IPS-20b (cell line): ENCODE measurements at regions not wholly inside any gene's neighbourhood (a gene's known extent, or its start where the extent isn't known, plus 50 kb on each side); places are given as distances from the start of the nearest gene placed in this dataset.

Experiments used
- H3K27ac ChIP-seq: one replicate; pipeline ENCODE4 v1.5.1; 2013; ENCODE audit warnings: low read length
- H3K27me3 ChIP-seq: 2 replicates; pipeline ENCODE4 v1.6.1; 2013; ENCODE audit warnings: mild to moderate bottlenecking, low read length, inconsistent platforms; ENCODE audit not compliant: insufficient read depth
- H3K36me3 ChIP-seq: 2 replicates; pipeline ENCODE4 v1.6.1; 2013; ENCODE audit warnings: low read depth, mild to moderate bottlenecking, inconsistent platforms, low read length, moderate library complexity; ENCODE audit not compliant: insufficient read depth
- H3K4me1 ChIP-seq: 2 replicates; pipeline ENCODE4 v1.6.1; 2013; ENCODE audit warnings: mild to moderate bottlenecking, control low read depth, inconsistent platforms, low read length, moderate library complexity; ENCODE audit not compliant: insufficient read depth
- H3K4me3 ChIP-seq: 2 replicates; pipeline ENCODE4 v1.5.1; 2013; ENCODE audit warnings: mild to moderate bottlenecking, low read length, inconsistent platforms
- H3K9ac ChIP-seq: 2 replicates; pipeline ENCODE4 v1.6.1; 2013; ENCODE audit warnings: low read depth, mild to moderate bottlenecking, inconsistent platforms, low read length, moderate library complexity
- H3K9me3 ChIP-seq: 2 replicates; pipeline ENCODE4 v1.6.1; 2013; ENCODE audit warnings: mild to moderate bottlenecking, low read depth, low read length, inconsistent platforms; ENCODE audit not compliant: insufficient read depth

GRCh38 chr20:17882065-17882833 is 86.3 kb downstream of the SNX5 start:
- Histone ChIP-seq H3K4me3 (no peak overlapping the region), H3K9me3 (no peaks in the 10 kb centered on the region), H3K27ac (no peak overlapping the region), H3K36me3 (no peaks in the 10 kb centered on the region), H3K9ac (no peak overlapping the region), H3K4me1 (peaks cover 9% of the 10 kb centered on the region; the same call in 1 of the 2 replicates), H3K27me3 (no peaks in the 10 kb centered on the region)

GRCh38 chr20:17881741-17882064 is 86.9 kb downstream of the SNX5 start:
- Histone ChIP-seq H3K9me3 (no peaks in the 10 kb centered on the region), H3K4me1 (peaks cover 9% of the 10 kb centered on the region; the same call in 1 of the 2 replicates), H3K4me3 (no peak overlapping the region), H3K36me3 (no peaks in the 10 kb centered on the region), H3K27me3 (no peaks in the 10 kb centered on the region), H3K27ac (no peak overlapping the region), H3K9ac (no peak overlapping the region)

GRCh38 chr20:17878912-17879602 is 89.5 kb downstream of the SNX5 start:
- Histone ChIP-seq H3K9me3 (no peaks in the 10 kb centered on the region), H3K27ac (no peak overlapping the region), H3K4me3 (no peak overlapping the region)

GRCh38 chr20:17878069-17878911 is 90.3 kb downstream of the SNX5 start:
- H3K4me3 ChIP-seq: no peak overlapping the region

More at GRCh38 chr20:17878912-17879602, 89.5 kb downstream of the SNX5 start:
- no peak overlapping the region for H3K9ac ChIP-seq
- no peaks in the 10 kb centered on the region for H3K27me3 ChIP-seq
- H3K36me3 ChIP-seq: no peaks in the 10 kb centered on the region
- H3K4me1 ChIP-seq: peaks cover 16% of the 10 kb centered on the region; the same call in 1 of the 2 replicates

DNA sequence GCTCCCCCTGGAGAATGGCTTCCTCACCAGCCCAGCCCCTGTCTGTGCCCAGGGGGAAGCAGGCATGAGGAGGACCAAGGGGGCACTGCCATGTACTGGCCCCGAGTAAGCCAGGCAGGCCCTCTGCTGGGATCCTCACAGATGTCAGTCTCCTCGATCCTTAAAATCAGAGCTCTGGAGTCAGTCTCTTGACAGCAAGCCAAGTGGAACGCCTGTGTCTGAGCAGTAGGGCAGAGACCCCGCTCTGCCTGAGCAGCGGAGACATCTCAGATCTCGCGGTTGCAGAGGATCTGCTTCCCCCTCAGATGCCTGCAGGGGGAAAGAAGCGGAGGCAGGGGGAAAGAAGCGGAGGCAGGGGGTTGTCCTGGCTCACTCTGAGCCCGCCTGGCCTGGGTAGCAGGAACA is 92.6 kb downstream of the SNX5 start:
- Histone ChIP-seq H3K9me3 (no peaks in the 10 kb centered on the region), H3K27me3 (no peaks in the 10 kb centered on the region), H3K4me3 (no peak overlapping the region), H3K4me1 (peaks cover 26% of the 10 kb centered on the region; the same call in 1 of the 2 replicates), H3K9ac (no peak overlapping the region), H3K27ac (no peak overlapping the region), H3K36me3 (no peaks in the 10 kb centered on the region)

More at GRCh38 chr20:17878069-17878911, 90.3 kb downstream of the SNX5 start:
- Histone ChIP-seq H3K9me3 (no peaks in the 10 kb centered on the region), H3K27ac (no peak overlapping the region), H3K4me1 (peaks cover 17% of the 10 kb centered on the region; the same call in 1 of the 2 replicates), H3K27me3 (no peaks in the 10 kb centered on the region), H3K9ac (no peak overlapping the region), H3K36me3 (no peaks in the 10 kb centered on the region)

DNA sequence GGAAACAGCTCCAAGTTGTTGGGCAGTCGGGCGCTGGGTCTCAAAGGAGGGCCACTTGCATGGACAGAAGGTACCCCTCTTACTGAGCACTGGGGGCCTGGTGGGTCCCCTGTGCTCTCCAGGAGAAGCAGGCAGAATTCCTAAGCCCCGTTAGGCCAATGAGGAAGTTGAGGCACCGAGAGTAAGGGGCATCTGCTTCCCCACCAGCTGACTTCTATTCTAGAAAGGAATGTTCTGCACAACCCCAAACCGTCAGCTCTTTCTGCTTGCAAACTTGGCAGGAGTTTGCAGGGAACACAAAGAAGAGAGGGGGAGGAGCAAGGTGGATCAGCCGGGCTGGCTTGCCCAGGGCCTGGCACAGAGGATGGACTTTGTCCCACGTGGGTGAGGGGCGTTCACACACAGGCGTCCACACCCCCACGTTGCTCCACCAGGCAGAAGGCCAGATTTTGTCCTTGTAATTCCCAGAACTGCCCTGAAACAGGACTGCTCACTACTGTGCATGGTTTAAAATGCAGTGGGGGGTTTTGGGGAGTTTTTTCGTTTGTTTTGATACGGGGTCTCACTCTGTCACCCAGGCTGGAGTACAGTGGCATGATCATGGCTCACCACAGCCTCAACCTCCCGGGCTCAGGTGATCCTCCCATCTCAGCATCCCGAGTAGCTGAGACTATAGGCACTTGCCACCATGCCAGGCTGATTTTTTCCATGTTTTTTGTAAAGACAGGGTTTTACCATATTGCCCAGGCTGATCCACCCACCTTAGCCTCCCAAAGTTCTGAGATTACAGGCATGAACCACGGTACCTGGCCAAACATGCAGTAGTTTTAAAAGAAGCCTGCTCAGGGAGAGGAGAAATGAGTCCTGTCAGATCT is 93.3 kb downstream of the SNX5 start:
- no peak overlapping the region for H3K27ac ChIP-seq
- peaks cover 32% of the 10 kb centered on the region; the same call in 1 of the 2 replicates for H3K4me1 ChIP-seq
- no peak overlapping the region for H3K9ac ChIP-seq
- no peaks in the 10 kb centered on the region for H3K36me3 ChIP-seq
- no peaks in the 10 kb centered on the region for H3K27me3 ChIP-seq
- H3K4me3 ChIP-seq: no peak overlapping the region
- no peaks in the 10 kb centered on the region for H3K9me3 ChIP-seq

- Histone ChIP-seq H3K36me3 (no peaks in the 10 kb centered on the region), H3K27me3 (no peaks in the 10 kb centered on the region), H3K9ac (no peak overlapping the region), H3K27ac (no peak overlapping the region), H3K9me3 (no peaks in the 10 kb centered on the region), H3K4me3 (no peak overlapping the region), H3K4me1 (peaks cover 40% of the 10 kb centered on the region; the same call in 1 of the 2 replicates)
Measured at GRCh38 chr20:17874271-17875105, 94.1 kb downstream of the SNX5 start.

GRCh38 chr20:17873410-17874270 is 95.0 kb downstream of the SNX5 start:
- Histone ChIP-seq H3K9ac (no peak overlapping the region), H3K27ac (no peak overlapping the region), H3K27me3 (no peaks in the 10 kb centered on the region), H3K9me3 (no peaks in the 10 kb centered on the region), H3K4me1 (peaks cover 40% of the 10 kb centered on the region; the same call in 1 of the 2 replicates), H3K4me3 (no peak overlapping the region), H3K36me3 (no peaks in the 10 kb centered on the region)

DNA sequence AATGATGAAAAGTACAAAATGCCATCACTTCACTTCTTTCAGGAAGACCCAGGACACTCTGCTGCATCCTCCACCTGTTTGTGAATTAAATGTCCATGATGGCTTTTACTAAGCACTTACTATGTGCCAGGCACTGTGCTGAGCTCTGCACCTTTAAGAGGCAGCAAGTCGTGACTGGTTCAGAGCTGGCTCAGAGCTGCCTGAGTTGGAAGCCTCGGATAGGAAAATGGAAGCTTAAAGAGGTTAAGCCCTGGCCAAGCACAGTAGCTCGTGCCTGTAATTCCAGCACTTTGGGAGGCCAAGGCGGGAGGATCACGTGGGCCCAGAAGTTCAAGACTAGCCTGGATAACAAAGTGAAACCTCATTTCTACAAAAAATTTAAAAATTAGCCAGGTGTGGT is 95.6 kb downstream of the SNX5 start:
- H3K36me3 ChIP-seq: no peaks in the 10 kb centered on the region
- H3K27me3 ChIP-seq: no peaks in the 10 kb centered on the region
- H3K4me1 ChIP-seq: peaks cover 46% of the 10 kb centered on the region; the same call in 1 of the 2 replicates
- no peak overlapping the region for H3K4me3 ChIP-seq
- H3K9ac ChIP-seq: no peak overlapping the region
- no peak overlapping the region for H3K27ac ChIP-seq
- H3K9me3 ChIP-seq: no peaks in the 10 kb centered on the region

GRCh38 chr20:17872434-17872833 is 96.2 kb downstream of the SNX5 start:
- H3K27ac ChIP-seq: peak overlapping the region; percentile 40

More at GRCh38 chr20:17872434-17872833, 96.2 kb downstream of the SNX5 start:
- no peak overlapping the region for H3K4me3 ChIP-seq
- H3K27me3 ChIP-seq: no peaks in the 10 kb centered on the region
- peaks cover 49% of the 10 kb centered on the region; the same call in 1 of the 2 replicates for H3K4me1 ChIP-seq
- peak overlapping the region; percentile 47; the same call in 1 of the 2 replicates for H3K9ac ChIP-seq
- no peaks in the 10 kb centered on the region for H3K9me3 ChIP-seq
- H3K36me3 ChIP-seq: no peaks in the 10 kb centered on the region
